IPS-15b (cell line): ENCODE measurements at regions not wholly inside any gene's neighbourhood (a gene's known extent, or its start where the extent isn't known, plus 50 kb on each side); places are given as distances from the start of the nearest gene placed in this dataset.

Experiments
- H3K27me3 ChIP-seq: one replicate; pipeline ENCODE4 v1.6.1; 2013; ENCODE audit warnings: low read length; ENCODE audit not compliant: control insufficient read depth, insufficient read depth
- H3K36me3 ChIP-seq: one replicate; pipeline ENCODE4 v1.6.1; 2013; ENCODE audit warnings: low read length; ENCODE audit not compliant: control insufficient read depth, insufficient read depth
- H3K4me1 ChIP-seq: one replicate; pipeline ENCODE4 v1.6.1; 2013; ENCODE audit warnings: mild to moderate bottlenecking, low read length; ENCODE audit not compliant: control insufficient read depth, insufficient read depth
- H3K4me3 ChIP-seq: one replicate; pipeline ENCODE4 v1.5.1; 2013; ENCODE audit warnings: low read depth, low read length
- H3K9ac ChIP-seq: one replicate; pipeline ENCODE4 v1.6.1; 2013; ENCODE audit warnings: low read depth, mild to moderate bottlenecking, low read length
- H3K9me3 ChIP-seq: one replicate; pipeline ENCODE4 v1.6.1; 2013; ENCODE audit warnings: mild to moderate bottlenecking, low read length; ENCODE audit not compliant: control insufficient read depth, insufficient read depth

DNA sequence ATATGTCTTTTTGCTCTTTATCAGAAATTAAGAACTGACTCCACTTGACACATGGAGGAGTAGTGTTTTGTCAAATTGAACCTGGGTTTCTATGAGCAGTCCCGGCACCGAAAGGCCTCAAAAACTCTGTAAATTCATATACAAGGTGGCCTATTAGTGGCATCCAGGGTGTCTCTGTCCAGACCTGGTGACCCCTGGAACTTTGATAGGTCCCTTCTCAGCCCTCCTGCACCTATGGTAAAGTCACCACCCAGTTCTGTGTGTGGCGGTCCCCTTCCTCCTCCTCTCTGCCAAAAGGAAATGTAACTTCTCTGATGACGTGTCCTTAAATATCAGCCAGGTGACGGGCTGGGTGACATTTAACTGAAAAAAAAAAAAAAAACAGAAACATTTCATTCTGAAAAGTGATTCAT lies 204.0 kb upstream of the FOXN3 start:
- no peak overlapping the region for H3K4me3 ChIP-seq
- H3K36me3 ChIP-seq: no peaks in the 10 kb centered on the region
- H3K9ac ChIP-seq: no peak overlapping the region
- peaks cover 18% of the 10 kb centered on the region for H3K4me1 ChIP-seq
- H3K27me3 ChIP-seq: no peaks in the 10 kb centered on the region
- H3K9me3 ChIP-seq: no peaks in the 10 kb centered on the region

DNA sequence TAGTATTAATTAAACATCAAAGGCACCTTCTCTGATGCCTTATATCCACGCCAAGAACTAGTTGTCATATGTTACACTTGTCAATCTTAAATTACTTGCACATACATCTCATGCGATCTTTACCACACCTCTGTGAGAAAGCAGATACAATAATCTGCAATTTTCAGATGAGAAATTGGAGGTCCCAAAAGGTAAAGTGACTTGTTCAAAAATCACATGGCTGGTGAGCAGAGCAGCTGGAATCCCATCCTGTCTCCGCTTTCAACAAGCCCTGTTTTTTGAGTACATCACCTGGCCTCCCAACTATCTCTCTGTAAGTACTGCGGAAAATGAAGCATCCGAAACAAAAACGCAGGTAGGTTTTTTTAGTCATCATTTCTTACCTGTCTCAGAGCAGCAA lies 203.4 kb upstream of the FOXN3 start:
- H3K36me3 ChIP-seq: no peaks in the 10 kb centered on the region
- H3K9ac ChIP-seq: peak overlapping the region; percentile 16
- no peak overlapping the region for H3K4me3 ChIP-seq
- no peaks in the 10 kb centered on the region for H3K27me3 ChIP-seq
- no peaks in the 10 kb centered on the region for H3K9me3 ChIP-seq
- H3K4me1 ChIP-seq: peaks cover 21% of the 10 kb centered on the region

DNA sequence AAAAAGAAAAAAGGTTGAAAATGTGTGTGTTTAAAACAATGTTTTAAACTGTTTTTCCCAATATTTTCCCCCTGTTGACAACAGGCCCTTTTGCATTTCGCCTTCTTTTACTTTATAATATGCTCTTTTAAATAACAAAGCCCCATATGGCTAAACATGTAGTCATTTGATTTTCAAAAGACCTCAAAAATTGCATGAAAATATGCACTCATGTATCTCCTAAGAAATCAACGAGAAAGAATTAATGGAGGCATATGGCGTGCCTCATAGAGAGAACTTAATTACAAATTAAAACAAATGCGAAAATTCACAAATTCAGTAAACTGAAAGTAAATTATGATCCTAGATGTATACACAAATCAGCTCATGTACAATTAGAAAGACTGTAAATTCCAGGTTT lies 202.6 kb upstream of the FOXN3 start:
- H3K4me3 ChIP-seq: peak overlapping the region; percentile 80
- H3K9ac ChIP-seq: peak overlapping the region; percentile 47
- no peaks in the 10 kb centered on the region for H3K27me3 ChIP-seq
- H3K36me3 ChIP-seq: no peaks in the 10 kb centered on the region
- H3K4me1 ChIP-seq: peaks cover 27% of the 10 kb centered on the region
- no peaks in the 10 kb centered on the region for H3K9me3 ChIP-seq

DNA sequence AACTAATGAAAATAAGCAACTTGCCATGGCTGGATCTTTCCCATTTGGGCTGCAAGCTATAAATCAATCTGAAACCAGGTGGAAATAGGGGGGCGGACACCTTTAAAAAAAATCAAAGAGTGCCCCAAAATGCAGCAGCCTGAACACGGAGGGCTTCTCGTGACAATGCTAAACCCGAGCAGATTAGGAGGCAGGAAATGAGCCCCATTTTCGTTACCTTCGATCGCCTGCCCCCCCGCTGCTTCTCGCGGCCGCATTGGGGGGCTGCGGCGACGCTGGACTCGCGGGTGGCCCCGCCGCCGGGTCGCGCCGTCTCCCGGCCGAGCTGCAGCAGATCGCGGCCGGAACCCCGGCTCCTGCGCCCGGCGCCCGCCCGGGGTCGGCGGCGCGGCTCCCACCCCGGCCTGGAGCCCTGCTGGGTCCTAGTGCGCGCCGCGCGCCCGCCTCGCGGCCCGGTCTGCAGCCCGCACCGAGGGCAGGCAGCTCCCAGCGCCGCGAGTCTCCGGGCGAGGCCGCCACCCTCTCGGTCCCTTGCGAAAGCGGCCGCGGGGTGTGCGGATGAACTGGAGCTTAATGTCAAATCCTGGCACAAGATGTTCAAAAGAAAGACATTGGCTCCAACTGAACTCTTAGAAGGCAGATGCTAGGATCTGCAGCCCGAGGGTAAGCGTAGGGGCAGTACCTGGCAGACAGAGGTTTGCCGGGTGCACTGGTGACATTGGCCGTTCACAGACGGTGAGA lies 201.9 kb upstream of the FOXN3 start:
- Histone ChIP-seq H3K4me3 (peak overlapping the region; percentile 83), H3K9me3 (no peaks in the 10 kb centered on the region), H3K9ac (peak overlapping the region; percentile 74), H3K27me3 (no peaks in the 10 kb centered on the region), H3K36me3 (no peaks in the 10 kb centered on the region), H3K4me1 (peaks cover 34% of the 10 kb centered on the region)

DNA sequence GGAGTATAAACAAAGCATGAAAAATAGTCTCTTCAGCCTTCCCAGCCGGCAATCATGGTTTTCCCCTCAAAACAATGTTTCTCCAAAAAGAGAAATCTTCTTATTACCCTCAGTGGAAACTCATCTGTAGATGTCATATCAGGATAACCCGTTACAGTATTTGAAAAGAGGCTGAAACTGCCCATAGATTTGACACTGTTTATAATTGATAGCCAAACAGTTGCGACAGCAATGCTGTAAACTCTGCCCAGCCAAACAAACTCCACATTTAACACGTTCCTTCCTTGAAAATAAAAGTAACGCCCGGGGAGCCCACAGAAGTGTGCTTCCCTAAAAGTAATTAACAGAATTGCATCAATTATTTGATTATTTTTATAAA lies 201.3 kb upstream of the FOXN3 start:
- Histone ChIP-seq H3K4me3 (peak overlapping the region; percentile 83), H3K9me3 (no peaks in the 10 kb centered on the region), H3K9ac (peak overlapping the region; percentile 74), H3K4me1 (peaks cover 40% of the 10 kb centered on the region), H3K27me3 (no peaks in the 10 kb centered on the region), H3K36me3 (no peaks in the 10 kb centered on the region)

DNA sequence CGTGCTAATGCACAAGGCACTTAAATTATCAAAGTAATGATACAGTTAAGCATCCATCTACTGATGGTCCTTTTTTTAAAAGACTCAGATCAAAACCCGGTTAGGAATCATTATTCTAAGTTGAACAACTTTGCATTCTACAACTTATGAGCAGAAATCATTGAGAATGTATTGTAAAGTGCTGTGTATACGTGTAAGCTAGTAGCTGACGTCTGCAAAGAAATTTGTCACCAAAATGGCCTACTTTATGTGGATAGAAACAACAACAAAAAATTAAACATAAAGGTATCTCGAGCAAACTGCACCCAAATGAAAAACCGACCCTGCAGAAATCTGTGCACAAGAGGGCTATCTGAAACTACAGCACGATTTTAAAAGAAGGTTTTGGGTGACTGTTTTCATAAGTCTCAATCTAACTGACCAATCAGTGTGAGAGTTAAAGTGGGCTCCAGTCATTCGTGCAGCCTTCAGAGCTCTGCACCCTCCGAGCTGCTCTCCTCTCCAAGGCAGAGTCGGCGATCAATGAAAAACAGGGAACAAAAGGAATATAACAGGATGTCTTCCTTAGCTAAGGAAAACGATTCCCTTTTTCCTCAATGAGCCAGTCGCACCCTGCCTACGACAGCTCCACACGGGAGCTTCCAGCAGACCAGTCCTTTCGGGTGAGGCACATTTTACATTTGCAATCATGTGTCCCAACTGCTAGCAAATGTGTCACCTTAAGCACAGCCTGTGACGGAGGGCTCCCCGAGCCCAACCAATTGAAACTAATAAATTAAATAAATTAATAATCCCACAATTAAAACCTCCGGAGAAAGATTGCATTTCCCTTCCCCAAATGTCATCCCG lies 200.7 kb upstream of the FOXN3 start:
- Histone ChIP-seq H3K27me3 (no peaks in the 10 kb centered on the region), H3K9me3 (no peaks in the 10 kb centered on the region), H3K4me3 (peak overlapping the region; percentile 83), H3K4me1 (peaks cover 41% of the 10 kb centered on the region), H3K36me3 (no peaks in the 10 kb centered on the region), H3K9ac (peak overlapping the region; percentile 74)

DNA sequence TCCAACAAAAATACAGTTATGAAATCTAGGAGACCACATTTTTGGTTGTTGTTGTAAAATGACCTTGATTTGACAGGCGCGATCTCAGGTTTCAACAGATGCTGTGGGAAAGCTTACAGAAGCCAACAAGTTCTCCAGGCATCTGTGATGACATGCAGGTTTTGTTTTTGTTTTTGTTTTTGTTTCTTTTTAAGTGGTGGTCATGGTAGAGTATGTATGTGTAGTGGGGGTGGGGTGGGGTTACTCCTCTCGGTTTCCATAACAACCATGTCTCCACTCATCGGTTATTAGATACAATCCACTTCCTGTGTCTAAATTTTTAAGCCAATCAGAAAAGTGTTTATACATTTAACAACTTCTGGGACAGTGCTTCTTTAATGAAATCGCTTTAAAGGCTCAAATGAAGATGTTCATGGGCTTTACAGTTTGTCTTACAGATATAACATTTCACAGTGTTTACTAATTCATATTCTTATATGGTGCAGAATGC lies 199.9 kb upstream of the FOXN3 start:
- peak overlapping the region; percentile 16 for H3K9ac ChIP-seq
- H3K4me1 ChIP-seq: peaks cover 41% of the 10 kb centered on the region
- no peaks in the 10 kb centered on the region for H3K9me3 ChIP-seq
- no peaks in the 10 kb centered on the region for H3K27me3 ChIP-seq
- H3K36me3 ChIP-seq: no peaks in the 10 kb centered on the region
- H3K4me3 ChIP-seq: peak overlapping the region; percentile 83

DNA sequence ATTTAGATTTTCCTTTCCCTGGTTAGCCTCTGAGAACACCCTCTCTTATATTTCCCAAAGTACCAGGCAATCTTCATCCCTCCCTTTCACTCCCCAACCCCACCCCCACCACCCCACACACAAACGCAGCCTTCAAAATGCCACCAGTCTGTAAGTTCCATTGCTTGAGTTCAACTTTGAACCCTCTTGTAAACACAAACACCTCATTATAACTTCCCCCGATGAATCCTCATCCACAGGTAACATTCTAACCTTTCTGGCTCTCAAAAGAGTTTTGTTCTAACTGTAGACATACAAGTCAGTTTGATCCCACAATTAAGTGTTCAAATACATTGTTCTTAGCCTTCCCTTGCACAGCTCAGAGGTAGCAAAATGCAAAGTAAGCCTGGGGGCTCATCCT lies 199.4 kb upstream of the FOXN3 start:
- H3K9ac ChIP-seq: peak overlapping the region; percentile 16
- no peaks in the 10 kb centered on the region for H3K27me3 ChIP-seq
- peaks cover 41% of the 10 kb centered on the region for H3K4me1 ChIP-seq
- H3K9me3 ChIP-seq: no peaks in the 10 kb centered on the region
- peak overlapping the region; percentile 83 for H3K4me3 ChIP-seq
- H3K36me3 ChIP-seq: no peaks in the 10 kb centered on the region

DNA sequence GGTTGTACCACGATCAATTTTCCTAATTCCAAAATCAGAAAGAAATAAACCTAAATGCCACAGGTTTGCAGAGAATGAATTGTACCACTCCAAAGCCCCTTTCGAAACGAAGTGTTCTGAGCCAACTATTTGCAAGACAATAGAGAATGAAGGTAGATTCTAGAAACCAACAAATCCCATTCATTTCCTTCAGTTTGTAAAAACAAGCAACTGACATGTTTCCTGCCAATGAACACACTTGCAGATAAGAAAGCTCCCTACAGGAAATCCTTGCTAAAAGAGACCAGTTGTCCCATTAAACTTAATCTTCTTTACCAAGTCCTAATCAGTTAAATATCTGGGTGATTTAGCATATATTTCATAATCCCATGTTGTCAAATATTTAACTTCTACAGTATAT lies 198.4 kb upstream of the FOXN3 start:
- H3K36me3 ChIP-seq: no peaks in the 10 kb centered on the region
- H3K9me3 ChIP-seq: no peaks in the 10 kb centered on the region
- peak overlapping the region; percentile 4 for H3K4me3 ChIP-seq
- no peak overlapping the region for H3K9ac ChIP-seq
- H3K4me1 ChIP-seq: peaks cover 34% of the 10 kb centered on the region
- no peaks in the 10 kb centered on the region for H3K27me3 ChIP-seq

DNA sequence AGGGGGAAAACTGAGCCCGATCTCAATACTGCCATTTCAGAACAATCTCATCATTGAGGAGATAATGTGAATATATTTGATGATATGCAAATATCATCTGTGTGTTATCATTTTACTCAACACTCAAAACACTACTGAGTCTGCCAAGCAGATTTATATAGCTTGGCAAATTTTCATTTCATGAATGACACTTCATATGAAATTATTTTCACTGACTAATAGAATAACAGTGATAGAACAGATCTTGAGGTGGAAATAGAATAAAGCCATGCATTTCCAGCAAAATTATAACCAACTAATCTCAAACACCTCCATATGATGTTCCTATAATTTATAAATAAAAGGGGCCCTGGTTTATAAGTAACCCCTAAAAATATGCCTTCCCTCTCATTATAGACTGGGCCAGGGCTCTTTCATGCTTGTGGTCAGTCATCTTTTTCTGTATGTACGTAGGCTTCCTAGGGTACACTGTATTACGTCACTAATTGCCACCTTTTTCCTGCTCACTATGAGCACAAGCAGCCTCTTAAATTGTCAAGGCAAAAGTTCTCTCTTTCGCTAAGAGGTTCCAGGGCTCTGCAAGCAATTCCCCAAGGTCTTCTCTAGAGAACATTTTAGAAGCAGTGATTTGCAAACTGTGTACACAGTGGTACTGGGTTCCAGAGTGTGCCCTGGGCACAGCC lies 197.1 kb upstream of the FOXN3 start:
- Histone ChIP-seq H3K9me3 (no peaks in the 10 kb centered on the region), H3K36me3 (no peaks in the 10 kb centered on the region), H3K27me3 (no peaks in the 10 kb centered on the region), H3K4me3 (no peak overlapping the region), H3K9ac (no peak overlapping the region), H3K4me1 (peaks cover 27% of the 10 kb centered on the region)

DNA sequence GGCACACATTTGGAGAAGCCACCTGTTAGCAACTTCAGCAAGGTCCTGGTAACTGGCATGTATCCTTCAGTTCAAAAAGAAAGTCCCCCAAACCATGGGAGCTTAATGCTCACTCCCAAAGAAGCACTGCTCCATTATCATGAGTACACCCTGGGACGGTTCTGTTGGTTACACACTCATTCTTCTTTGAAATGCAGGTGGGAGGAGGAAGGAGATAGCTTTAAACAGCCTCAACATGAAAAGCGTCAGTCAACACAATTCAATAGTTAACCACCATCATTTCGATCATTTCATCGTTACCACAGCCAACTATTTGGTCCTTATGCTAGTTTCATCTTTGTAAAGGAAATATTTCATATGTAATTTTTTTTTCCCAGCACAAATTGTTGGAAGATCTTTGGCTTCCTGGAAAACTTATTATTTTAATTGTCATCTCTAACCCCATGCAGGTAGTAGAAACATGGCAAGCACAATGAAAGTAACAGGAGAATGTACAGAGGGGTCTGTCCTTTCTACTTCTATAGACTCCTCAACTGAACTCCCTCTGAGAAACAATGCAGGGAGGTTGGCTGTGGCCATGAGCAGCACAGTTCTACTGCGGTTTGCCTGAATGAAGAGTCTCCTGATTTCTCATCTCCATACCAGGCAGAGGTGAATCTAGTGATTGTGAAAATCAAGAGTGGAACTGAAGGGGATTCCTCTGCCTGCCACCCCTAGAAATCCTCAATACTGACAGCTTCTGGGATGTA lies 196.4 kb upstream of the FOXN3 start:
- no peaks in the 10 kb centered on the region for H3K9me3 ChIP-seq
- H3K4me3 ChIP-seq: no peak overlapping the region
- no peaks in the 10 kb centered on the region for H3K36me3 ChIP-seq
- no peaks in the 10 kb centered on the region for H3K27me3 ChIP-seq
- H3K9ac ChIP-seq: no peak overlapping the region
- H3K4me1 ChIP-seq: peaks cover 27% of the 10 kb centered on the region
